Epithelial cell of esophagus (primary cell): ENCODE measurements at regions not wholly inside any gene's neighbourhood (a gene's known extent, or its start where the extent isn't known, plus 50 kb on each side); places are given as distances from the start of the nearest gene placed in this dataset.

Experiments
- DNase-seq: peaks from one replicate; pipeline ENCODE4 v3.0.0; 2010; ENCODE audit warnings: low read depth
- H3K4me3 ChIP-seq: 2 replicates; pipeline ENCODE4 v1.5.1; 2011; ENCODE audit warnings: mild to moderate bottlenecking, low read length, control low read depth
- CTCF ChIP-seq: IDR thresholded peaks from 2 replicates; pipeline ENCODE4 v1.5.1; 2011; ENCODE audit warnings: low read depth, mild to moderate bottlenecking, low read length, control low read depth, inconsistent platforms; ENCODE audit not compliant: insufficient read depth; ENCODE audit errors: missing control alignments

GRCh38 chr5:2330325-2331130 is 420.9 kb downstream of the IRX2 start:
- H3K4me3 ChIP-seq: no peak overlapping the region
- no peak for TF ChIP-seq CTCF
- no peak for DNase-seq

- no peak for DNase-seq
- no peak for TF ChIP-seq CTCF
- no peak overlapping the region for H3K4me3 ChIP-seq
These were observed 421.7 kb downstream of the IRX2 start for GRCh38 chr5:2329741-2330140.

GRCh38 chr5:2326601-2327000 is 424.9 kb downstream of the IRX2 start:
- no peak overlapping the region for H3K4me3 ChIP-seq
- no peak for TF ChIP-seq CTCF
- no peak for DNase-seq

GRCh38 chr5:2324788-2325187 is 426.7 kb downstream of the IRX2 start:
- no peak for DNase-seq
- no peak overlapping the region for H3K4me3 ChIP-seq
- no peak for TF ChIP-seq CTCF

- H3K4me3 ChIP-seq: no peak overlapping the region
- DNase-seq: no peak
- no peak for TF ChIP-seq CTCF
These were observed 430.9 kb downstream of the IRX2 start for GRCh38 chr5:2320611-2321010.

- DNase-seq: no peak
- no peak for TF ChIP-seq CTCF
- H3K4me3 ChIP-seq: no peak overlapping the region
These were observed 433.9 kb downstream of the IRX2 start for GRCh38 chr5:2317540-2317939.

GRCh38 chr5:2311851-2312250 is 429.1 kb upstream of the IRX4 start:
- no peak for TF ChIP-seq CTCF
- H3K4me3 ChIP-seq: no peak overlapping the region

More at GRCh38 chr5:2311851-2312250, 429.1 kb upstream of the IRX4 start:
- DNase-seq: no peak
